ENCODE measurements at regions not wholly inside any gene's neighbourhood (a gene's known extent, or its start where the extent isn't known, plus 50 kb on each side); places are given as distances from the start of the nearest gene placed in this dataset.

DNA sequence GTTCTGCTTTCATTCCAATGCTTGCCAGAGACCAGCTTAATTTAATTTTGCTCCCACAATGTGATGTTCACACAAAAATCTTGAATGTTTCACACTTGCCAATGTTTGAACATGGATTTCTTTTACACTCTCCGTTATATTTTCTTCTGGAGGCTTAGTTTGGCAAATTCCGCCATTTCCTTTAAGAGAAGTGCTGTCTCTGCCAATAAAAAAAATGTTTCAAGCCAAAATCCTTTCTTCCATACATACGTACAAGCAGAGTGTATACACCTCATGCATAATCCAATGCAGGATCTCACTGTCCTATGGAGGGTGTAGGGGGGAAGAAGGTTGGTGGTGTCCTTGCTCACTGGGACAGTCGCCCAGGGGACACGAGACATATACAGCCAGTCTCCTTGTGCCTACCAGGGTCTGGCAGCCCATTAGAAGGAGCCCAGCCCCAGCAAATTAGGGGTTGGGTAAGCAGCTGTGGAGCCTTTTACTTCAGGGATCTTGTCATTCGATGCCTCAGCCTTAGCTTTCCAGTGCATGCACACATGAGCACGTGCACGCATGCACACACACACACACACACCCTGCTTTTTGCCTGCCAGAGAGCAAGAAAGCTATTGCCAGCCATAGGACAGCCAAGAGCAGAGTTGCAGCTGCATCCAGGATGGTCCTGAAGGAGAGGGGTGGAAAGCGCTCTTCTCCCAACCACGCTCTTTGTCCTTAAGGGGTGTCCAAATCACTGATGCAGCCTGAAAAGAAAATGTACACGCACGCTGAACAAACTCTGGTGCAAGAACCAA is 208.3 kb downstream of the FOXO1 start:
- Mint-ChIP-seq H3K27me3 (ENCODE audit: low read depth) (no peaks in the 10 kb centered on the region), H3K36me3 (no peaks in the 10 kb centered on the region), H3K4me3 (no peak overlapping the region), H3K27ac (no peak overlapping the region), H3K4me1 (no peaks in the 10 kb centered on the region), H3K9me3 (no peaks in the 10 kb centered on the region)
- ChIA-PET POLR2A (no interaction called here), CTCF (no interaction called here)
- ATAC-seq (no peak), DNase-seq (ENCODE audit: low spot score) (no peak)
- TF ChIP-seq, protein P1, sequence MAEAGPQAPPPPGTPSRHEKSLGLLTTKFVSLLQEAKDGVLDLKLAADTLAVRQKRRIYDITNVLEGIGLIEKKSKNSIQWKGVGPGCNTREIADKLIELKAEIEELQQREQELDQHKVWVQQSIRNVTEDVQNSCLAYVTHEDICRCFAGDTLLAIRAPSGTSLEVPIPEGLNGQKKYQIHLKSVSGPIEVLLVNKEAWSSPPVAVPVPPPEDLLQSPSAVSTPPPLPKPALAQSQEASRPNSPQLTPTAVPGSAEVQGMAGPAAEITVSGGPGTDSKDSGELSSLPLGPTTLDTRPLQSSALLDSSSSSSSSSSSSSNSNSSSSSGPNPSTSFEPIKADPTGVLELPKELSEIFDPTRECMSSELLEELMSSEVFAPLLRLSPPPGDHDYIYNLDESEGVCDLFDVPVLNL (CRISPR knock-in tag; IDR thresholded peaks at IDR 0.05; ENCODE audit: borderline replicate concordance, low read depth): no peak
- TF ChIP-seq, protein P2, sequence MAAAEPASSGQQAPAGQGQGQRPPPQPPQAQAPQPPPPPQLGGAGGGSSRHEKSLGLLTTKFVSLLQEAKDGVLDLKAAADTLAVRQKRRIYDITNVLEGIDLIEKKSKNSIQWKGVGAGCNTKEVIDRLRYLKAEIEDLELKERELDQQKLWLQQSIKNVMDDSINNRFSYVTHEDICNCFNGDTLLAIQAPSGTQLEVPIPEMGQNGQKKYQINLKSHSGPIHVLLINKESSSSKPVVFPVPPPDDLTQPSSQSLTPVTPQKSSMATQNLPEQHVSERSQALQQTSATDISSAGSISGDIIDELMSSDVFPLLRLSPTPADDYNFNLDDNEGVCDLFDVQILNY (CRISPR knock-in tag; IDR thresholded peaks at IDR 0.05): no peak
- TF ChIP-seq NFE2L1 (CRISPR knock-in tag; IDR thresholded peaks at IDR 0.05) (no peak), ZNF317 (CRISPR knock-in tag; IDR thresholded peaks at IDR 0.05; ENCODE audit: borderline replicate concordance, low read depth) (no peak), IRF2 (CRISPR knock-in tag; IDR thresholded peaks at IDR 0.05; ENCODE audit: borderline replicate concordance, low read depth) (no peak), NFYB (CRISPR knock-in tag; conservative IDR thresholded peaks at IDR 0.05; ENCODE audit: low read depth) (no peak), ZNF416 (CRISPR knock-in tag; IDR thresholded peaks at IDR 0.05) (no peak)
- TF ChIP-seq, protein P3, sequence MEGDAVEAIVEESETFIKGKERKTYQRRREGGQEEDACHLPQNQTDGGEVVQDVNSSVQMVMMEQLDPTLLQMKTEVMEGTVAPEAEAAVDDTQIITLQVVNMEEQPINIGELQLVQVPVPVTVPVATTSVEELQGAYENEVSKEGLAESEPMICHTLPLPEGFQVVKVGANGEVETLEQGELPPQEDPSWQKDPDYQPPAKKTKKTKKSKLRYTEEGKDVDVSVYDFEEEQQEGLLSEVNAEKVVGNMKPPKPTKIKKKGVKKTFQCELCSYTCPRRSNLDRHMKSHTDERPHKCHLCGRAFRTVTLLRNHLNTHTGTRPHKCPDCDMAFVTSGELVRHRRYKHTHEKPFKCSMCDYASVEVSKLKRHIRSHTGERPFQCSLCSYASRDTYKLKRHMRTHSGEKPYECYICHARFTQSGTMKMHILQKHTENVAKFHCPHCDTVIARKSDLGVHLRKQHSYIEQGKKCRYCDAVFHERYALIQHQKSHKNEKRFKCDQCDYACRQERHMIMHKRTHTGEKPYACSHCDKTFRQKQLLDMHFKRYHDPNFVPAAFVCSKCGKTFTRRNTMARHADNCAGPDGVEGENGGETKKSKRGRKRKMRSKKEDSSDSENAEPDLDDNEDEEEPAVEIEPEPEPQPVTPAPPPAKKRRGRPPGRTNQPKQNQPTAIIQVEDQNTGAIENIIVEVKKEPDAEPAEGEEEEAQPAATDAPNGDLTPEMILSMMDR (IDR thresholded peaks at IDR 0.05): no peak
- TF ChIP-seq, protein P4, sequence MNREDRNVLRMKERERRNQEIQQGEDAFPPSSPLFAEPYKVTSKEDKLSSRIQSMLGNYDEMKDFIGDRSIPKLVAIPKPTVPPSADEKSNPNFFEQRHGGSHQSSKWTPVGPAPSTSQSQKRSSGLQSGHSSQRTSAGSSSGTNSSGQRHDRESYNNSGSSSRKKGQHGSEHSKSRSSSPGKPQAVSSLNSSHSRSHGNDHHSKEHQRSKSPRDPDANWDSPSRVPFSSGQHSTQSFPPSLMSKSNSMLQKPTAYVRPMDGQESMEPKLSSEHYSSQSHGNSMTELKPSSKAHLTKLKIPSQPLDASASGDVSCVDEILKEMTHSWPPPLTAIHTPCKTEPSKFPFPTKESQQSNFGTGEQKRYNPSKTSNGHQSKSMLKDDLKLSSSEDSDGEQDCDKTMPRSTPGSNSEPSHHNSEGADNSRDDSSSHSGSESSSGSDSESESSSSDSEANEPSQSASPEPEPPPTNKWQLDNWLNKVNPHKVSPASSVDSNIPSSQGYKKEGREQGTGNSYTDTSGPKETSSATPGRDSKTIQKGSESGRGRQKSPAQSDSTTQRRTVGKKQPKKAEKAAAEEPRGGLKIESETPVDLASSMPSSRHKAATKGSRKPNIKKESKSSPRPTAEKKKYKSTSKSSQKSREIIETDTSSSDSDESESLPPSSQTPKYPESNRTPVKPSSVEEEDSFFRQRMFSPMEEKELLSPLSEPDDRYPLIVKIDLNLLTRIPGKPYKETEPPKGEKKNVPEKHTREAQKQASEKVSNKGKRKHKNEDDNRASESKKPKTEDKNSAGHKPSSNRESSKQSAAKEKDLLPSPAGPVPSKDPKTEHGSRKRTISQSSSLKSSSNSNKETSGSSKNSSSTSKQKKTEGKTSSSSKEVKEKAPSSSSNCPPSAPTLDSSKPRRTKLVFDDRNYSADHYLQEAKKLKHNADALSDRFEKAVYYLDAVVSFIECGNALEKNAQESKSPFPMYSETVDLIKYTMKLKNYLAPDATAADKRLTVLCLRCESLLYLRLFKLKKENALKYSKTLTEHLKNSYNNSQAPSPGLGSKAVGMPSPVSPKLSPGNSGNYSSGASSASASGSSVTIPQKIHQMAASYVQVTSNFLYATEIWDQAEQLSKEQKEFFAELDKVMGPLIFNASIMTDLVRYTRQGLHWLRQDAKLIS (CRISPR knock-in tag; IDR thresholded peaks at IDR 0.05; ENCODE audit: borderline replicate concordance): no peak

DNA sequence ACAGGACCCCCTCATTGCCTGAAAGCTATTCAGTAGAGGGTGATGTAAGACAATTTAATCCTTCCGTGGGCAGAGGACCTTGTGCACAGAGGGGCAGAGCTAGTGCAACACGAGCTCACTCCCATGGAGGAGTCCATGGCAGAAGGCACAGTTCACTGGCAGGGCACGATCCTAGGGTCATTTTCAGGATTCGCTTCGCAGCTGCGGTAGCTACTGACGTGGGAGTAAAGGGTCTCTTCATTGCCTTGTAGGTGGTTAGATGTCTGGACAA is 207.8 kb downstream of the FOXO1 start:
- ATAC-seq (no peak), DNase-seq (ENCODE audit: low spot score) (no peak)
- POLR2A ChIA-PET: no interaction called here
- no peaks in the 10 kb centered on the region for H3K27me3 Mint-ChIP-seq (ENCODE audit: low read depth)
- TF ChIP-seq IRF2 (CRISPR knock-in tag; IDR thresholded peaks at IDR 0.05; ENCODE audit: borderline replicate concordance, low read depth): no peak
- CTCF ChIA-PET: no interaction called here
- no peak overlapping the region for H3K27ac Mint-ChIP-seq
- H3K4me3 Mint-ChIP-seq: no peak overlapping the region
- H3K36me3 Mint-ChIP-seq: no peaks in the 10 kb centered on the region
- no peaks in the 10 kb centered on the region for H3K9me3 Mint-ChIP-seq
- no peaks in the 10 kb centered on the region for H3K4me1 Mint-ChIP-seq

DNA sequence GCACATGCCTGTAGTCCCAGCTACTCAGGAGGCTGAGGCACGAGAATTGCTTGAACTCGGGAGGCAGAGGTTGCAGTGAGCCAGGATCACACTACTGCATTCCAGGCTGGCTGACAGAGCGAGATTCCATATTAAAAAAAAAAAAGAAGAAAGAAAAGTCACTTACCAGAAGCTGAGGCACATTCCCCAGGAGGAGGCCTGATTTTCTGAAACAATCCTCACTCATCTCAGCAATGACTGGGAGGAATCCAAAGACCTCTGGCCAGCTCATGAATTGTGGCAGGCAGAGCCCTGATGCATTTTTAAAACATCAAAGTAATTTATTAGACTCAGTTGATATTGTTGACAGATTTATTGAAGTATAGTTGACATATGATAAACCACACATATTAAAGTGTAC is 206.3 kb downstream of the FOXO1 start:
- no peak overlapping the region for H3K4me3 Mint-ChIP-seq
- H3K27me3 Mint-ChIP-seq (ENCODE audit: low read depth): no peaks in the 10 kb centered on the region
- ATAC-seq: no peak
- DNase-seq (ENCODE audit: low spot score): no peak
- H3K27ac Mint-ChIP-seq: no peak overlapping the region
- ChIA-PET CTCF (no interaction called here), POLR2A (no interaction called here)
- no peaks in the 10 kb centered on the region for H3K4me1 Mint-ChIP-seq
- H3K9me3 Mint-ChIP-seq: no peaks in the 10 kb centered on the region
- H3K36me3 Mint-ChIP-seq: no peaks in the 10 kb centered on the region
- TF ChIP-seq GRHL2 (CRISPR knock-in tag; IDR thresholded peaks at IDR 0.05; ENCODE audit: insufficient replicate concordance, severe bottlenecking) (no peak), NFYB (CRISPR knock-in tag; conservative IDR thresholded peaks at IDR 0.05; ENCODE audit: low read depth) (no peak), CBFB (CRISPR knock-in tag; IDR thresholded peaks at IDR 0.05; ENCODE audit: low read depth) (no peak)
- TF ChIP-seq, protein P5, sequence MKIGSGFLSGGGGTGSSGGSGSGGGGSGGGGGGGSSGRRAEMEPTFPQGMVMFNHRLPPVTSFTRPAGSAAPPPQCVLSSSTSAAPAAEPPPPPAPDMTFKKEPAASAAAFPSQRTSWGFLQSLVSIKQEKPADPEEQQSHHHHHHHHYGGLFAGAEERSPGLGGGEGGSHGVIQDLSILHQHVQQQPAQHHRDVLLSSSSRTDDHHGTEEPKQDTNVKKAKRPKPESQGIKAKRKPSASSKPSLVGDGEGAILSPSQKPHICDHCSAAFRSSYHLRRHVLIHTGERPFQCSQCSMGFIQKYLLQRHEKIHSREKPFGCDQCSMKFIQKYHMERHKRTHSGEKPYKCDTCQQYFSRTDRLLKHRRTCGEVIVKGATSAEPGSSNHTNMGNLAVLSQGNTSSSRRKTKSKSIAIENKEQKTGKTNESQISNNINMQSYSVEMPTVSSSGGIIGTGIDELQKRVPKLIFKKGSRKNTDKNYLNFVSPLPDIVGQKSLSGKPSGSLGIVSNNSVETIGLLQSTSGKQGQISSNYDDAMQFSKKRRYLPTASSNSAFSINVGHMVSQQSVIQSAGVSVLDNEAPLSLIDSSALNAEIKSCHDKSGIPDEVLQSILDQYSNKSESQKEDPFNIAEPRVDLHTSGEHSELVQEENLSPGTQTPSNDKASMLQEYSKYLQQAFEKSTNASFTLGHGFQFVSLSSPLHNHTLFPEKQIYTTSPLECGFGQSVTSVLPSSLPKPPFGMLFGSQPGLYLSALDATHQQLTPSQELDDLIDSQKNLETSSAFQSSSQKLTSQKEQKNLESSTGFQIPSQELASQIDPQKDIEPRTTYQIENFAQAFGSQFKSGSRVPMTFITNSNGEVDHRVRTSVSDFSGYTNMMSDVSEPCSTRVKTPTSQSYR (CRISPR knock-in tag; IDR thresholded peaks at IDR 0.05): no peak
- TF ChIP-seq, protein P6, sequence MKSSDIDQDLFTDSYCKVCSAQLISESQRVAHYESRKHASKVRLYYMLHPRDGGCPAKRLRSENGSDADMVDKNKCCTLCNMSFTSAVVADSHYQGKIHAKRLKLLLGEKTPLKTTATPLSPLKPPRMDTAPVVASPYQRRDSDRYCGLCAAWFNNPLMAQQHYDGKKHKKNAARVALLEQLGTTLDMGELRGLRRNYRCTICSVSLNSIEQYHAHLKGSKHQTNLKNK (CRISPR knock-in tag; IDR thresholded peaks at IDR 0.05): no peak
- TF ChIP-seq, protein P7, sequence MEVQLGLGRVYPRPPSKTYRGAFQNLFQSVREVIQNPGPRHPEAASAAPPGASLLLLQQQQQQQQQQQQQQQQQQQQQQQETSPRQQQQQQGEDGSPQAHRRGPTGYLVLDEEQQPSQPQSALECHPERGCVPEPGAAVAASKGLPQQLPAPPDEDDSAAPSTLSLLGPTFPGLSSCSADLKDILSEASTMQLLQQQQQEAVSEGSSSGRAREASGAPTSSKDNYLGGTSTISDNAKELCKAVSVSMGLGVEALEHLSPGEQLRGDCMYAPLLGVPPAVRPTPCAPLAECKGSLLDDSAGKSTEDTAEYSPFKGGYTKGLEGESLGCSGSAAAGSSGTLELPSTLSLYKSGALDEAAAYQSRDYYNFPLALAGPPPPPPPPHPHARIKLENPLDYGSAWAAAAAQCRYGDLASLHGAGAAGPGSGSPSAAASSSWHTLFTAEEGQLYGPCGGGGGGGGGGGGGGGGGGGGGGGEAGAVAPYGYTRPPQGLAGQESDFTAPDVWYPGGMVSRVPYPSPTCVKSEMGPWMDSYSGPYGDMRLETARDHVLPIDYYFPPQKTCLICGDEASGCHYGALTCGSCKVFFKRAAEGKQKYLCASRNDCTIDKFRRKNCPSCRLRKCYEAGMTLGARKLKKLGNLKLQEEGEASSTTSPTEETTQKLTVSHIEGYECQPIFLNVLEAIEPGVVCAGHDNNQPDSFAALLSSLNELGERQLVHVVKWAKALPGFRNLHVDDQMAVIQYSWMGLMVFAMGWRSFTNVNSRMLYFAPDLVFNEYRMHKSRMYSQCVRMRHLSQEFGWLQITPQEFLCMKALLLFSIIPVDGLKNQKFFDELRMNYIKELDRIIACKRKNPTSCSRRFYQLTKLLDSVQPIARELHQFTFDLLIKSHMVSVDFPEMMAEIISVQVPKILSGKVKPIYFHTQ (CRISPR knock-in tag; IDR thresholded peaks at IDR 0.05): no peak
